GM12892 (cell line): ENCODE measurements at regions not wholly inside any gene's neighbourhood (a gene's known extent, or its start where the extent isn't known, plus 50 kb on each side); places are given as distances from the start of the nearest gene placed in this dataset.
"Not testable (repeated sequence)": the region's sequence is repeated elsewhere in the genome, so short reads cannot be mapped to it uniquely, and the experiment has no call there.

Experiments
- DNase-seq: peaks from one replicate; pipeline ENCODE4 v3.0.0; 2011; ENCODE audit not compliant: insufficient read length
- FAIRE-seq: peaks from 2 replicates; lab custom pipeline; 2011; peaks lifted over from hg19 to GRCh38; lab: Jason Lieb, UNC
- POLR2A ChIP-seq: IDR thresholded peaks from 2 replicates; pipeline ENCODE4 v1.6.1; 2011; ENCODE audit warnings: low read depth, low read length, control low read depth
- POLR2AphosphoS5 ChIP-seq: IDR thresholded peaks from 2 replicates; pipeline ENCODE4 v1.6.1; 2011; ENCODE audit warnings: low read depth, low read length, control low read depth
- TAF1 ChIP-seq: IDR thresholded peaks from 2 replicates; pipeline ENCODE4 v1.6.1; 2011; ENCODE audit warnings: low read depth, mild to moderate bottlenecking, control low read depth, low read length, borderline replicate concordance

DNA sequence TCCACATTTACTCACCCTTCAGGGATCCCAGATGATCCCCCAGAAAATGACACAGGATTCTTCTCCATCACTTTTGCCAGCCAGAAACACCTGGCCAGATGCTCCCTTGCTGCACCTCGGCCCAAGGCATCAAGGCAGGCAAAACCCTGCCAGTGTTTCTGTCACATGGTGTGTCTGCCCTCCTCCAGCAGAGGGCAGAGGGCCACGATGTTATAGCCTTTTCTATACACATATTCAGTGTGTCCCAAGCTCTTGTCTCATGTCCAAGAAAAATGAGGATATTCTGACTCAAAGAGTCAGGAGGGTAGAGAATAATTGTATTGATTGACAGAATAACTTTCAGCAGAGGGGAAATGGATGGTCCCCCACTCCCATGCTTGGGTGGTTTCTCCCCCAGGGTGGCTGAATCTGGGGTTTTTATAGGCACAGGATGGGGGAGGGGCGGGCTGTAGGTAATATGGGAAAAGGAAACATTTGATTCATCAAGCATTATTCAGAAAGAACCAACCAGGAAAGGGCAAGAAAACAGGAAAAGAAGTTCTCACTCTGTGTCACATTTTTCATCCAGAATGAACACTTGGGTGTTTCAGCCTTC is 933.9 kb downstream of the TRIB2 start:
- no peak for TF ChIP-seq POLR2AphosphoS5
- no peak for TF ChIP-seq TAF1
- TF ChIP-seq POLR2A: no peak
- FAIRE-seq (no peak), DNase-seq (no peak)

DNA sequence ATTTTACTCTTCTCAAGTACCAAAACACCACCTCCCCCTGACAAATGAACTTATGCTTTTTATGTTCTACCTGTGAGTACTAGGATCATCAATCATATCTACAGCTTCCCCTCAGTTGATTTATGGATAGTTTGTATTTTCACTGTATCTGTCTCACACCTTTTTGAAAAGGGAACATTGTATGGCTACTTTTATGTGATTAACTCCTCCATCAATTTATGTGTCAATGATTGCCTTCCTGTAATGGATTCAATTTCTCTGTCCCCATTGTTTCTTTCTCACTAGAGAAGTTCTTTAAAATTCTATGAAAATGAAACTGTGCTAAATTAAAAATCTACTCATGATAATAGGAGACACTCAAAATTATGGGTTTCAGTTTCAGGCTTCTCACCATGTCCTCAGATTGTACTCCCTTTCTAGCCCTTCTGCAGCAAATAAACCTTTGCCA is 935.0 kb downstream of the TRIB2 start:
- no peak for FAIRE-seq
- no peak for TF ChIP-seq POLR2AphosphoS5
- TF ChIP-seq POLR2A: no peak
- TF ChIP-seq TAF1: no peak

DNA sequence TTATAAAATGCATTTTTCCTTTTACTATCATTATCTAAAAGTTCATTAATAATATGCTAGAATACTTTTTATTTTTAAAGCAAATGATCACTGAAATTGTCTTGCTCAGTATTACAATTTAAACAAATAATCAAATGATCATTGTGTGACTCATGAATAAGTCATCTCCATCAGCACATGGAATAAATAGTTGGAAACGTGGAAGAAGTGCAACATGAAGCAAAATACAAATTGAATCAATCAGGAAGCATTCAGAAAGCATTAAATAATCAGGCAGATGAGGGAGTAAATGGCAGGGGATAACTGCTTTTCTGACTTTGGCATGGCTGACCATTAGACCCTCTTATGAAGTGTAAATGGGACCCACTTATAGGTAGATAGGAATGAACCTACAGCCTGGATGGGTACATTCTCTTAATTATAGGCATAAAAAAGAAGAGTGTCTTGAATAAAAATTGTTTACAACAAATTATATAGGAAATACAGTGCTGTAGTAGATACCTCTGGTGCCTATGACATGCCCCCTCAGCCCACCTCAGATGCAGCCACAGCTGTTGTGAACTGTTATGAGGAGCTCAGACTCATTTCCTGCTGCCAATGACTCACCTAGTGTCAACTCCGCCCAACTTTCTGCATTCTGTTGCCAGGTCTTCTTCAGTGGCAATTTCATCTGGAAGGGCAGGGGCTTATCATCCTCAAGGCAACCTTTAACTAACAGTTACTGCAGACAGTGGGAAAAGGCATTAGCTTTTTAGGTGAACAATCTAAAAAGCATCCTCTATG is 936.0 kb downstream of the TRIB2 start:
- no peak for FAIRE-seq
- DNase-seq: no peak
- TF ChIP-seq POLR2AphosphoS5 (no peak), TAF1 (no peak), POLR2A (no peak)

More for the DNA sequence above, 935.0 kb downstream of the TRIB2 start:
- no peak for DNase-seq

DNA sequence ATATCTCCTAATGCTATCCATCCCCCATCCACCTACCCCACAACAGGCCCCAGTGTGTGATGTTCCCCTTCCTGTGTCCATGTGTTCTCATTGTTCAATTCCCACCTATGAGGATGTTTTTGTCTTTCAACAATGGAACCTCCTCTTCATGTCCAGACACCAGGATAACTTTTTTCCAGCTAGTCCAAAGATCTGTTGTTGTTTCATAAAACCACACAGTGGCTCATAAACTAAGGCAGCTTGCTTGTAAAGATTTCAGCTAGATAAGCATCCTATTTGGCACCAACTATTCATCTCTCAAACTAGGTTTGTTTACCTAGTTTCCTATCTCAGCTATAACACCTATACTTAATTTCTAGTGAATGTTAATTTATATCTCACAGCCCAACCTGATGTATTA is 937.7 kb downstream of the TRIB2 start:
- no peak for TF ChIP-seq POLR2AphosphoS5
- no peak for TF ChIP-seq POLR2A
- TF ChIP-seq TAF1: no peak
- FAIRE-seq: no peak
- no peak for DNase-seq

DNA sequence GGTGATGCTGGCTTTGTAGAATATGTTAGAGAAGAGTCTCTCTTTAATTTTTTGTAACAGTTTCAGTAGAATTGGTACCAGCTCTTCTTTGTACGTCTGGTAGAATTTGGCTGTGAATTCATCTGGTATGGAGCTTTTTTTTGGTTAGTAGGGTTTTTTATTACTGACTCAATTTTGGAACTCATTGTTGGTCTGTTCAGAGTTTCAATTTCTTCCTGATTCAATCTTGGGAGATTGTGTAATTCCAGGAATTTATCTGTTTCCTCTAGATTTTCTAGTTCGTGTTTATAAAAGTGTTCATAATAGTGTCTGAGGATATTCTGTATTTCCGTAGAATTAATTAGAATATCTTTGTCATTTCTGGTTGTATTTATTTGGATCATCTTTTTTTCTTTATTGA is 943.5 kb downstream of the TRIB2 start:
- no peak for DNase-seq
- FAIRE-seq: no peak
- TF ChIP-seq POLR2A: no peak
- no peak for TF ChIP-seq POLR2AphosphoS5
- no peak for TF ChIP-seq TAF1

DNA sequence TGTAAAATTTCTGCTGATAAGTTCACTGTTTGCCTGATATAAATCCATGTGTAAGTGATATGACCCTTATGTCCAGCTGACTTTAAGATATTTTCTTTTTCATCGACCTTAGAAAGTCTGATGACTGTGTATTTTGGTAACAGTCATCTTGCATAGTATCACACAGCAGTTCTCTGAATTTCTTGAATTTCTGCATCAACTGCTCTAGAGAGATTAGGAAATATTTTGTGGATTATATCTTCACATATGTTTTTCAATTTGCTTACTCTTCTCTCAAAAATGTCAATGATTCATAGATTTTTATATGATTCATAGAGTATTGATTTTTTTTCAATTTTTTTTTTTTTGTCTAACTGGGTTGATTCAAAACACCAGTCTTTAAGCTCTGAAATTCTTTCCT is 945.3 kb downstream of the TRIB2 start:
- DNase-seq: no peak
- no peak for FAIRE-seq
- TF ChIP-seq POLR2AphosphoS5 (no peak), TAF1 (no peak), POLR2A (no peak)

DNA sequence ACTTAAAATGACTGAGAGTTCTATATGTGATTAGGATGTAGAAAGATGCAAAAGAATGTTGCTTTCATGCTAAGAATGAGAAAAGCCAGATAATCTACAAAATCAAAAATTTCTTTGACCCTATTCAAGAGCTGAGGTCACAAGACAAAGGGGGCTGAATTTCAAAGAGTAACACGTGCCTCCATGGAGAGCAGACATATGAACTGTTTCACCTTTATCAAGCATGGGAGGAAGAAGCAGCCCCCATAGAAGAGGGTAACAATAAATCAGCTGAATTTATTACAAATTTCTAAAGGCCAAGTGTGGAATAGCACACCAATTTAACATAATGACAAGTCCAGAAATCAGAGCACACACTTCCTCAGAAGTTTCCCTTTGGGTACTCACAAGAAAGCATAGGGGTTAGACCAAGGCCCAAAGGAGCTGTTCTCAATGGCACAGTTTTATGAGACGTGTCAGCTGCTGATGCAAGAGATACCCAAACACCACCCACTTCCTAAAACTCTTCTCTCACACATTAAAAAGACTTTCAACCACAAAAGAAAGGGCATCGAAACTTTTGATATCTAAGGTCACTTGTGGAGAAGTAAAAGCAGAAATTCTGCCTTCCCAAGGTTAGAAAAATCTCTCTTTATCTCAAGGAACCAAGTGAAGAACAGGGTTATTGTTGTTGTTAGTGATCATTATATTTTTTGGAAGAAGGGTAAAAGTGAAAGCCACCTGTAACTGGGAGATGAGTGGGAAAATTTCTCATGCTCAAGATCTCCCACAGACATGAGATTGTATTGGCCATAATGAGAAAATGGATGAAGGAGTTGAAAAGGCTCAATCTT is 950.1 kb downstream of the TRIB2 start:
- no peak for DNase-seq
- TF ChIP-seq POLR2A (no peak), POLR2AphosphoS5 (no peak), TAF1 (no peak)
- FAIRE-seq: peak; percentile 27

DNA sequence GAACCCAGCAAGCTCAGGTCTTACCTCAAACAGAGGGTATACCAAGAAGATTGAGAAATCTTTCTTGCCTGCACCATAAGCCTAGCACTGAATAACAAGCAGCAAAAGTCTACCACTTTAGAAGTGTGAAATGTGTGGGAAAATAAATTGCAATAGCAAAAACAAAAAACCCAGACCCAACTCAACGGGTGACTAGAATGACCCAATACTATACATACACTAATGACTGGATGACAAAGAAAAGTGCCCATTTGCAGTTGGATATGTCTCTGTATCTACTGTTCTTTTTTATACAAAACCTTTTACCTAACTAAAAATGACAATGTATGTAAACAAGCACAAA is 950.6 kb downstream of the TRIB2 start:
- no peak for FAIRE-seq
- TF ChIP-seq POLR2AphosphoS5 (no peak), POLR2A (no peak), TAF1 (no peak)
- DNase-seq: no peak

DNA sequence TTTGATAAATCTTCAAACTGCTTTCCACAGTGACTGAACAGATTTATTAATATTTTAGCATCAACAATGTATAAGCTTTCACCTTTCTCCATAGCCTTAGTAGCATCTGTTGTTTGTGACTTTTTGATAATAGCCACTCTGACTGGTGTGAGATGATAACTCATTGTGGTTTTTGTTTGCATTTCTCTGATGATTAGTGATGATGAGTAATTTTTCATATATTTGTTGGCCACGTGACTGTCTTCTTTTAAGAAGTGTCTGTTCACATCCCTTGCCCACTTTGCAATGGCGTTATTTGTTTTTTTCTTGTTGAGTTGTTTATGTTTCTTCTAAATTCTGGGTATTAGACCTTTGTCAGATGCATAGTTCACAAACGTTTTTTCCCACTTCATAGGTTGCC is 952.9 kb downstream of the TRIB2 start:
- TF ChIP-seq POLR2A: no peak
- TF ChIP-seq POLR2AphosphoS5: no peak
- no peak for TF ChIP-seq TAF1
- FAIRE-seq (no peak), DNase-seq (no peak)

DNA sequence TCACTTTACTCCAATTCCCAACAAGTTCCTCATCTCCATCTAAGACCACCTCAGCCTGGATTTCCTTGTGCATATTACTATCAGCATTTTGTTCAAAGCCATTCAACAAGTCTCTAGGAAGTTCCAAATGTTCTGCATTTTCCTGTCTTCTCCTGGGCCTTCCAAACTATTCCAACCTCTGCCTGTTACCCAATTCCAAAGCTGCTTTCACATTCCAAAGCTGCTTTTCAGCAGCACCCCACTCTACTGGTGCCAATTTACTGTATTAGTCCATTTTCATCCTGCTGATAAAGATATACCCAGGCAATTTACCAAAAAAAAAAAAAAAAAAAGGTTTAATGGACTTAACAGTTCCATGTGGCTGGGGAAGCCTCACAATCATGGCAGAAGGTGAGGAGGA is 957.1 kb downstream of the TRIB2 start:
- not testable (repeated sequence) for DNase-seq

DNA sequence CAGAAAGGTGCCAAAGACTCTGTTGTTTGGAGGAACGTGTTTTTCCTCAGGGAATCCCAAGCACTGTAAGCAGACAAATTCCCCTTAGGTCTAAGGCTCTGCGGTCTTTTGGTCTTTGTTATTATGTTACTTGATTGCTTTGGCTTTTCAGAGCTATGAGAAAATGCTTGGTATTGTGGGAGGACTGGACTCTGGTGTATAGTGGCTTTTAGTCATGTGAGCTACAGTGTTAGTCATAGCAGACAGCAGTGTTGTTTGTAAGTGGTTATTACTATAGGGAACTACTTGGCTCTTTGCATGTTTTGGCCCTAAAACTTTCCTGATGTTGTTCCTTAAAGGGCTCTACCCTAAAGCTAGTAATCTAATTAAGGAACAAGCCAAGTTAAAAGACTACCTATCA is 956.2 kb upstream of the LRATD1 start:
- FAIRE-seq: no peak
- TF ChIP-seq POLR2AphosphoS5 (no peak), TAF1 (no peak), POLR2A (no peak)

More for the DNA sequence above, 957.1 kb downstream of the TRIB2 start:
- not testable (repeated sequence) for FAIRE-seq

DNA sequence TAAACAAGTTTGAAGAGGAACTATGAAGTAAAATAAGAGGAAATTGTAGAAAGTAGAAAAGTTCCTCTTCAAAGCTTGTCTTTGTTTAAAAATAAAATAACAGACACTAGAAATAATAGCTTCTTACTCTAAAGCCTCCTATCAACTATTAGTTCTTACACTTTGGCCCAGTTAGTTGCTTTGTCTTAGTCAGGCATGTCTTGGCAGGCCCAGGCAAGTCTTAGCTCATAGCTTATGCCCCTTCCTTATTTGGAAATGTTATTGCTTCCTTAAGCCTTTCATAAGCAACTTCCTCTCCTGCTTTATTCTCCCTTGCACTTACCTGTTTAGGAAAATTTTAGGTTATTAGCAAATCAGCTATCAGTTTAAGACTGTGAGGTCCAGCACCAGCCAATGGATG is 950.6 kb upstream of the LRATD1 start:
- DNase-seq (no peak), FAIRE-seq (no peak)
- TF ChIP-seq POLR2A: no peak
- no peak for TF ChIP-seq TAF1
- TF ChIP-seq POLR2AphosphoS5: no peak

More for the DNA sequence above, 956.2 kb upstream of the LRATD1 start:
- DNase-seq: no peak
